ENCODE measurements at regions not wholly inside any gene's neighbourhood (a gene's known extent, or its start where the extent isn't known, plus 50 kb on each side); places are given as distances from the start of the nearest gene placed in this dataset.
"Not testable (repeated sequence)": the region's sequence is repeated elsewhere in the genome, so short reads cannot be mapped to it uniquely, and the experiment has no call there.

- no peak for TF ChIP-seq CTCF (IDR thresholded peaks at IDR 0.05)
- Mint-ChIP-seq H3K4me1 (ENCODE audit: low read depth) (peaks cover 18% of the 10 kb centered on the region), H3K27ac (ENCODE audit: unreplicated experiment) (no peak overlapping the region), H3K9me3 (ENCODE audit: low read depth) (peaks cover 4% of the 10 kb centered on the region), H3K4me3 (ENCODE audit: unreplicated experiment) (no peak overlapping the region), H3K27me3 (ENCODE audit: low read depth) (no peaks in the 10 kb centered on the region), H3K36me3 (ENCODE audit: low read depth) (no peaks in the 10 kb centered on the region)
- DNase-seq (ENCODE audit: low spot score), result no peak
These were observed 978.1 kb downstream of the C4orf33 start for GRCh38 chr4:130074096-130074495.

GRCh38 chr4:130077275-130077674, 981.3 kb downstream of the C4orf33 start:
- no peak for TF ChIP-seq CTCF (IDR thresholded peaks at IDR 0.05)
- Mint-ChIP-seq H3K27me3 (ENCODE audit: low read depth) (no peaks in the 10 kb centered on the region), H3K9me3 (ENCODE audit: low read depth) (no peaks in the 10 kb centered on the region), H3K4me3 (ENCODE audit: unreplicated experiment) (no peak overlapping the region), H3K4me1 (ENCODE audit: low read depth) (peaks cover 24% of the 10 kb centered on the region), H3K27ac (ENCODE audit: unreplicated experiment) (no peak overlapping the region), H3K36me3 (ENCODE audit: low read depth) (no peaks in the 10 kb centered on the region)
- DNase-seq (ENCODE audit: low spot score), result no peak

GRCh38 chr4:130079027-130079426, 983.1 kb downstream of the C4orf33 start:
- H3K27me3 Mint-ChIP-seq (ENCODE audit: low read depth); H3K36me3 Mint-ChIP-seq (ENCODE audit: low read depth); H3K4me3 Mint-ChIP-seq (ENCODE audit: unreplicated experiment); DNase-seq (ENCODE audit: low spot score); H3K9me3 Mint-ChIP-seq (ENCODE audit: low read depth); H3K27ac Mint-ChIP-seq (ENCODE audit: unreplicated experiment): not testable (repeated sequence)
- H3K4me1 Mint-ChIP-seq (ENCODE audit: low read depth), result peaks cover 24% of the 10 kb centered on the region

- peaks cover 24% of the 10 kb centered on the region for H3K4me1 Mint-ChIP-seq (ENCODE audit: low read depth)
- no peaks in the 10 kb centered on the region for H3K27me3 Mint-ChIP-seq (ENCODE audit: low read depth)
- DNase-seq (ENCODE audit: low spot score), result no peak
- no peak overlapping the region for H3K4me3 Mint-ChIP-seq (ENCODE audit: unreplicated experiment)
- H3K9me3 Mint-ChIP-seq (ENCODE audit: low read depth), result no peaks in the 10 kb centered on the region
- H3K27ac Mint-ChIP-seq (ENCODE audit: unreplicated experiment), result no peak overlapping the region
- no peak for TF ChIP-seq CTCF (IDR thresholded peaks at IDR 0.05)
- H3K36me3 Mint-ChIP-seq (ENCODE audit: low read depth), result no peaks in the 10 kb centered on the region
These were observed 985.0 kb downstream of the C4orf33 start for GRCh38 chr4:130080872-130081451.

GRCh38 chr4:130090427-130090826, 994.5 kb downstream of the C4orf33 start:
- Mint-ChIP-seq H3K27me3 (ENCODE audit: low read depth) (no peaks in the 10 kb centered on the region), H3K4me1 (ENCODE audit: low read depth) (peaks cover 7% of the 10 kb centered on the region), H3K36me3 (ENCODE audit: low read depth) (no peaks in the 10 kb centered on the region), H3K9me3 (ENCODE audit: low read depth) (peaks cover 2% of the 10 kb centered on the region), H3K4me3 (ENCODE audit: unreplicated experiment) (no peak overlapping the region), H3K27ac (ENCODE audit: unreplicated experiment) (no peak overlapping the region)
- TF ChIP-seq CTCF (IDR thresholded peaks at IDR 0.05), result no peak
- DNase-seq (ENCODE audit: low spot score), result no peak

All from chondrocyte (in vitro differentiated cells).